Caco-2 (cell line): ENCODE measurements at regions not wholly inside any gene's neighbourhood (a gene's known extent, or its start where the extent isn't known, plus 50 kb on each side); places are given as distances from the start of the nearest gene placed in this dataset.
"Not testable (repeated sequence)": the region's sequence is repeated elsewhere in the genome, so short reads cannot be mapped to it uniquely, and the experiment has no call there.

Experiments used
- BruUV-seq: library from RNA; stranded (reverse); fragments of 400-500 nt; replicated peaks from 2 replicates; lab custom pipeline; 2021; lab: Mats Ljungman, UMichigan
- CTCF ChIA-PET: fragments of 300-600 bp; sonication (Branson Sonifier 250); formaldehyde crosslinking; loops from one replicate; lab custom pipeline; 2022; ENCODE audit warnings: antibody characterized with exemption; lab: Charles Lee
- POLR2A ChIA-PET: fragments of 300-600 bp; sonication (Branson Sonifier 250); formaldehyde crosslinking; loops from one replicate; lab custom pipeline; 2022; ENCODE audit warnings: antibody characterized with exemption; lab: Charles Lee
- DNase-seq, 2 experiments: peaks; one replicate each; pipeline versions ENCODE4 v3.0.0 to v3.0.0-alpha.2; 2020 to 2022
- H3K27me3 ChIP-seq: replicated peaks from 2 replicates; pipeline ENCODE4 v1.6.0; 2011; ENCODE audit warnings: low read length; ENCODE audit not compliant: control insufficient read depth, insufficient read depth
- H3K36me3 ChIP-seq: 2 replicates; pipeline ENCODE4 v1.5.1; 2011; ENCODE audit warnings: low read length; ENCODE audit not compliant: control insufficient read depth, insufficient read depth
- H3K4me1 ChIP-seq: fragments of 250-450 bp; sonication (Bioruptor Pico); 2 replicates; pipeline ENCODE4 v1.5.1; 2020; ENCODE audit warnings: mild to moderate bottlenecking
- H3K4me3 ChIP-seq: 2 replicates; pipeline ENCODE4 v1.5.1; 2011; ENCODE audit warnings: low read depth, mild to moderate bottlenecking, control low read depth, low read length
- H3K9me3 ChIP-seq: fragments of 250-450 bp; sonication (Bioruptor Pico); 2 replicates; pipeline ENCODE4 v1.5.1; 2020; ENCODE audit warnings: mild to moderate bottlenecking, moderate library complexity
- H3K27ac Mint-ChIP-seq: one replicate; pipeline ENCODE4 v1.8.0; 2022; ENCODE audit warnings: mixed read lengths; ENCODE audit not compliant: unreplicated experiment
- H3K27me3 Mint-ChIP-seq: one replicate; pipeline ENCODE4 v1.8.0; 2022; ENCODE audit warnings: mixed read lengths; ENCODE audit not compliant: insufficient read depth, unreplicated experiment
- H3K36me3 Mint-ChIP-seq: one replicate; pipeline ENCODE4 v1.8.0; 2022; ENCODE audit warnings: mild to moderate bottlenecking, mixed read lengths; ENCODE audit not compliant: insufficient read depth, unreplicated experiment
- H3K4me1 Mint-ChIP-seq: one replicate; pipeline ENCODE4 v1.8.0; 2022; ENCODE audit warnings: low read depth, mixed read lengths; ENCODE audit not compliant: unreplicated experiment
- H3K4me3 Mint-ChIP-seq: one replicate; pipeline ENCODE4 v1.8.0; 2022; ENCODE audit warnings: mild to moderate bottlenecking, moderate library complexity, mixed read lengths; ENCODE audit not compliant: unreplicated experiment
- H3K9me3 Mint-ChIP-seq: one replicate; pipeline ENCODE4 v1.8.0; 2022; ENCODE audit warnings: mixed read lengths; ENCODE audit not compliant: unreplicated experiment
- CTCF ChIP-seq, 2 experiments: fragments of 200-600 bp in 1 of 2; IDR thresholded peaks; 1 replicate in 1 of 2; 2 replicates in 1 of 2; pipeline versions ENCODE4 v1.5.1 to v1.8.0; 2011 to 2022; ENCODE audit warnings: antibody characterized with exemption in 1 of 2, control low read depth in 1 of 2, inconsistent platforms in 1 of 2, low read depth in 1 of 2, low read length in 1 of 2, mild to moderate bottlenecking in 1 of 2, moderate library complexity in 1 of 2; ENCODE audit not compliant: insufficient read depth in 1 of 2, severe bottlenecking in 1 of 2, unreplicated experiment in 1 of 2
- intact Hi-C: fragments of 100-400 bp; cut with micrococcal nuclease; formaldehyde crosslinking; loops from one replicate; pipeline ENCODE4 v1.10.0; 2022; ENCODE audit not compliant: unreplicated experiment

GRCh38 chr3:86378829-86379228, 612.1 kb downstream of the VGLL3 start:
- no peaks in the 10 kb centered on the region for H3K4me1 Mint-ChIP-seq
- no peak overlapping the region for H3K27ac Mint-ChIP-seq
- no peaks in the 10 kb centered on the region for H3K36me3 Mint-ChIP-seq
- H3K9me3 Mint-ChIP-seq: no peaks in the 10 kb centered on the region
- no peak overlapping the region for H3K4me3 Mint-ChIP-seq
- H3K27me3 Mint-ChIP-seq: no peaks in the 10 kb centered on the region
- Histone ChIP-seq H3K27me3 (no peaks in the 10 kb centered on the region), H3K4me1 (no peaks in the 10 kb centered on the region), H3K36me3 (no peaks in the 10 kb centered on the region), H3K4me3 (no peak overlapping the region), H3K9me3 (no peaks in the 10 kb centered on the region)
- CTCF ChIA-PET: no interaction called here
- no TSS peak for BruUV-seq
- POLR2A ChIA-PET: no interaction called here
- no peak for TF ChIP-seq CTCF (IDR thresholded peaks at IDR 0.05; ENCODE audit: insufficient read depth in 1 of 2, low read depth in 1 of 2, low read length in 1 of 2, severe bottlenecking in 1 of 2, unreplicated experiment in 1 of 2)
- DNase-seq: no peak
- intact Hi-C loops: no loop called here

- H3K27me3 Mint-ChIP-seq, H3K27ac Mint-ChIP-seq, H3K9me3 Mint-ChIP-seq, H3K36me3 ChIP-seq, BruUV-seq, H3K36me3 Mint-ChIP-seq, intact Hi-C loops, H3K27me3 ChIP-seq, DNase-seq, H3K4me1 ChIP-seq, CTCF ChIA-PET, POLR2A ChIA-PET, H3K9me3 ChIP-seq, H3K4me3 Mint-ChIP-seq, H3K4me3 ChIP-seq, H3K4me1 Mint-ChIP-seq: not testable (repeated sequence)
Measured at GRCh38 chr3:86335566-86335965, 655.4 kb downstream of the VGLL3 start.

- BruUV-seq: no TSS peak
- H3K36me3 Mint-ChIP-seq: no peaks in the 10 kb centered on the region
- H3K4me1 ChIP-seq: no peaks in the 10 kb centered on the region
- no peaks in the 10 kb centered on the region for H3K9me3 ChIP-seq
- intact Hi-C loops: no loop called here
- no peak for TF ChIP-seq CTCF (IDR thresholded peaks at IDR 0.05; ENCODE audit: insufficient read depth in 1 of 2, low read depth in 1 of 2, low read length in 1 of 2, severe bottlenecking in 1 of 2, unreplicated experiment in 1 of 2)
- ChIA-PET POLR2A (no interaction called here), CTCF (no interaction called here)
- H3K27me3 Mint-ChIP-seq: no peaks in the 10 kb centered on the region
- no peak overlapping the region for H3K27ac Mint-ChIP-seq
- no peaks in the 10 kb centered on the region for H3K9me3 Mint-ChIP-seq
- H3K4me1 Mint-ChIP-seq: no peaks in the 10 kb centered on the region
- DNase-seq: no peak
- no peak overlapping the region for H3K4me3 Mint-ChIP-seq
- no peaks in the 10 kb centered on the region for H3K36me3 ChIP-seq
- no peaks in the 10 kb centered on the region for H3K27me3 ChIP-seq
- H3K4me3 ChIP-seq: no peak overlapping the region
Measured at GRCh38 chr3:86333636-86334035, 657.3 kb downstream of the VGLL3 start.

GRCh38 chr3:86303935-86304334, 687.0 kb downstream of the VGLL3 start:
- Mint-ChIP-seq H3K9me3 (no peaks in the 10 kb centered on the region), H3K36me3 (no peaks in the 10 kb centered on the region), H3K27ac (no peak overlapping the region), H3K27me3 (peaks cover 4% of the 10 kb centered on the region), H3K4me1 (no peaks in the 10 kb centered on the region), H3K4me3 (no peak overlapping the region)
- no peak for DNase-seq
- Histone ChIP-seq H3K4me1 (no peaks in the 10 kb centered on the region), H3K4me3 (no peak overlapping the region), H3K36me3 (no peaks in the 10 kb centered on the region), H3K27me3 (no peaks in the 10 kb centered on the region), H3K9me3 (no peaks in the 10 kb centered on the region)
- TF ChIP-seq CTCF (IDR thresholded peaks at IDR 0.05; ENCODE audit: insufficient read depth in 1 of 2, low read depth in 1 of 2, low read length in 1 of 2, severe bottlenecking in 1 of 2, unreplicated experiment in 1 of 2): no peak
- BruUV-seq: no TSS peak
- ChIA-PET CTCF (no interaction called here), POLR2A (no interaction called here)
- intact Hi-C loops: no loop called here
